ENCODE measurements at regions not wholly inside any gene's neighbourhood (a gene's known extent, or its start where the extent isn't known, plus 50 kb on each side); places are given as distances from the start of the nearest gene placed in this dataset.

GRCh38 chr12:24496755-24497154 is 452.1 kb downstream of the BCAT1 start:
- H3K79me2 ChIP-seq = peaks cover 16% of the 10 kb centered on the region

GRCh38 chr12:24494401-24494800 is 454.5 kb downstream of the BCAT1 start:
- no peak overlapping the region for H2AFZ ChIP-seq
- H3K4me2 ChIP-seq = no peak overlapping the region
- no peaks in the 10 kb centered on the region for H3K36me3 ChIP-seq (replicated peaks; ENCODE audit: insufficient read depth, low read depth)
- H3K27ac ChIP-seq = no peak overlapping the region
- no peaks in the 10 kb centered on the region for H3K9me3 ChIP-seq (ENCODE audit: low read depth)
- no peaks in the 10 kb centered on the region for H3K9me2 ChIP-seq (replicated peaks; ENCODE audit: insufficient read depth)
- H3K4me1 ChIP-seq (ENCODE audit: insufficient read depth) = peaks cover 20% of the 10 kb centered on the region
- no peak overlapping the region for H3K4me3 ChIP-seq
- WGBS (ENCODE audit: low lambda C conversion rate, missing lambda C conversion rate) = 78% methylated on average over 2 of the region's 2 CpGs
- H3K79me2 ChIP-seq = peaks cover 24% of the 10 kb centered on the region
- no peaks in the 10 kb centered on the region for H4K20me1 ChIP-seq (ENCODE audit: insufficient read depth, poor library complexity, severe bottlenecking)
- no peaks in the 10 kb centered on the region for H3K27me3 ChIP-seq
- TF ChIP-seq EZH2phosphoT487 (IDR thresholded peaks at IDR 0.05; ENCODE audit: low read depth, severe bottlenecking, unreplicated experiment) = no peak
- no peak for TF ChIP-seq CTCF (IDR thresholded peaks at IDR 0.05; ENCODE audit: poor library complexity)
- TF ChIP-seq EZH2 (IDR thresholded peaks at IDR 0.05; ENCODE audit: borderline replicate concordance) = no peak
- DNase-seq (ENCODE audit: low spot score) = no peak

More at GRCh38 chr12:24496755-24497154, 452.1 kb downstream of the BCAT1 start:
- WGBS (ENCODE audit: low lambda C conversion rate, missing lambda C conversion rate) = 52% methylated on average over 1 of the region's 1 CpG
- no peak for TF ChIP-seq CTCF (IDR thresholded peaks at IDR 0.05; ENCODE audit: poor library complexity)
- no peak for TF ChIP-seq EZH2phosphoT487 (IDR thresholded peaks at IDR 0.05; ENCODE audit: low read depth, severe bottlenecking, unreplicated experiment)
- no peak for TF ChIP-seq EZH2 (IDR thresholded peaks at IDR 0.05; ENCODE audit: borderline replicate concordance)
- Histone ChIP-seq H3K4me1 (ENCODE audit: insufficient read depth) (peaks cover 18% of the 10 kb centered on the region), H3K4me3 (no peak overlapping the region), H3K9me2 (replicated peaks; ENCODE audit: insufficient read depth) (no peaks in the 10 kb centered on the region), H3K9me3 (ENCODE audit: low read depth) (no peaks in the 10 kb centered on the region), H3K27ac (no peak overlapping the region), H4K20me1 (ENCODE audit: insufficient read depth, poor library complexity, severe bottlenecking) (no peaks in the 10 kb centered on the region), H3K27me3 (no peaks in the 10 kb centered on the region), H2AFZ (no peak overlapping the region), H3K36me3 (replicated peaks; ENCODE audit: insufficient read depth, low read depth) (no peaks in the 10 kb centered on the region), H3K4me2 (no peak overlapping the region)
- no peak for DNase-seq (ENCODE audit: low spot score)

GRCh38 chr12:24491968-24492367 is 456.9 kb downstream of the BCAT1 start:
- Histone ChIP-seq H3K27ac (no peak overlapping the region), H4K20me1 (ENCODE audit: insufficient read depth, poor library complexity, severe bottlenecking) (no peaks in the 10 kb centered on the region), H3K36me3 (replicated peaks; ENCODE audit: insufficient read depth, low read depth) (no peaks in the 10 kb centered on the region), H3K27me3 (no peaks in the 10 kb centered on the region), H3K79me2 (peaks cover 28% of the 10 kb centered on the region), H2AFZ (no peak overlapping the region), H3K4me1 (ENCODE audit: insufficient read depth) (peaks cover 15% of the 10 kb centered on the region), H3K9me3 (ENCODE audit: low read depth) (no peaks in the 10 kb centered on the region), H3K9me2 (replicated peaks; ENCODE audit: insufficient read depth) (no peaks in the 10 kb centered on the region), H3K4me2 (no peak overlapping the region), H3K4me3 (no peak overlapping the region)
- WGBS (ENCODE audit: low lambda C conversion rate, missing lambda C conversion rate) = 77% methylated on average over 2 of the region's 2 CpGs
- no peak for DNase-seq (ENCODE audit: low spot score)
- TF ChIP-seq EZH2 (IDR thresholded peaks at IDR 0.05; ENCODE audit: borderline replicate concordance) = no peak
- TF ChIP-seq EZH2phosphoT487 (IDR thresholded peaks at IDR 0.05; ENCODE audit: low read depth, severe bottlenecking, unreplicated experiment) = no peak
- no peak for TF ChIP-seq CTCF (IDR thresholded peaks at IDR 0.05; ENCODE audit: poor library complexity)

- Histone ChIP-seq H3K4me1 (ENCODE audit: insufficient read depth) (peaks cover 7% of the 10 kb centered on the region), H2AFZ (no peak overlapping the region), H3K9me2 (replicated peaks; ENCODE audit: insufficient read depth) (no peaks in the 10 kb centered on the region), H4K20me1 (ENCODE audit: insufficient read depth, poor library complexity, severe bottlenecking) (no peaks in the 10 kb centered on the region), H3K9me3 (ENCODE audit: low read depth) (no peaks in the 10 kb centered on the region), H3K4me3 (no peak overlapping the region), H3K27me3 (no peaks in the 10 kb centered on the region), H3K4me2 (peak overlapping the region; percentile 13), H3K36me3 (replicated peaks; ENCODE audit: insufficient read depth, low read depth) (no peaks in the 10 kb centered on the region), H3K27ac (no peak overlapping the region), H3K79me2 (peaks cover 20% of the 10 kb centered on the region)
- DNase-seq (ENCODE audit: low spot score) = no peak
- WGBS (ENCODE audit: low lambda C conversion rate, missing lambda C conversion rate) = 70% methylated on average over 3 of the region's 3 CpGs
- TF ChIP-seq EZH2 (IDR thresholded peaks at IDR 0.05; ENCODE audit: borderline replicate concordance) (no peak), CTCF (IDR thresholded peaks at IDR 0.05; ENCODE audit: poor library complexity) (no peak), EZH2phosphoT487 (IDR thresholded peaks at IDR 0.05; ENCODE audit: low read depth, severe bottlenecking, unreplicated experiment) (no peak)
Observed at GRCh38 chr12:24489939-24490338, 459.0 kb downstream of the BCAT1 start.
